CMK (cell line): ENCODE measurements at regions not wholly inside any gene's neighbourhood (a gene's known extent, or its start where the extent isn't known, plus 50 kb on each side); places are given as distances from the start of the nearest gene placed in this dataset.
A peak's percentile ranks its signal among the peaks of the same experiment; 100 is the strongest.
"Not testable (repeated sequence)": the region's sequence is repeated elsewhere in the genome, so short reads cannot be mapped to it uniquely, and the experiment has no call there.

Experiments
- DNase-seq: peaks from one replicate; pipeline ENCODE4 v3.0.0-alpha.2; 2010; ENCODE audit warnings: low read depth

- DNase-seq = no peak
These were observed 57.6 kb downstream of the JRKL start for GRCh38 chr11:96447208-96448110.

DNA sequence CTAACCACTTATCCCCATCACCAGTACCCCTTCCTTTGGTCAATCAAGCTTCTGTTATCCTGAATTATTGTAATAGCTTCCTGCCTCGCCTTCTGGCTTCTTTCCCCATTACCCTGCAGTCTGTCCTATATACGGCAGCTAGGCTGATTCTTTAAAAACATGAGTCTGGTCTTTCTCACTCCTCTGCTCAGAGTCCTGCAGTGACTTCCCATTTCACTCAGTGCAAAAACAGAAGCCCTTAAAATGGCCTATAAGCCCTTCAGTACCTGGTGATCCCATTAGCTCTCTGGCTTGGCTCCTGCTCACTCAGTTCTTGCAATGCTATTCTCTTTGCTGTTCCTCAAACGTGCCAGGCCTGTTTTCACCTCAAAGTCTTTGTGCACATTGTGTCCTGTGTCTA is 58.4 kb downstream of the JRKL start:
- DNase-seq = no peak

DNA sequence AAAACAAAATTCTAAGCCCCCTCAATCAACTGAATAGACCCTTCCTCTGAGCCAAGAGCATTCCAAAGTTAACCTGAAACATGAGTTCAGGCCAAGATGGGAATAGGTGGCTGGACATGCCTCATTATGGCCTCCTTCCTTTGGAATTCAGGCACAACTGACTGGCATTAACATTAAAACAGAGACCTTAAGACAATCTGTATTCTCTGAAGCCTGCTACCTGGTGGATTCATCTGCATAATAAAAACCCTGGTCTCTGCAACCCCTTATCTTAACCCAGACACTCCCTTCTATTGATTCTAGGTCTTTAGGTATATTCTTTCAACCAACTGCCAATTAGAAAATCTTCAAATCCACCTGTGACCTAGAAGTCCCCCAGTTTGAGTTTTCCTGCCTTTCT is 66.3 kb downstream of the JRKL start:
- DNase-seq = no peak

- no peak for DNase-seq
These were observed 69.9 kb downstream of the JRKL start for GRCh38 chr11:96459751-96460150.

DNA sequence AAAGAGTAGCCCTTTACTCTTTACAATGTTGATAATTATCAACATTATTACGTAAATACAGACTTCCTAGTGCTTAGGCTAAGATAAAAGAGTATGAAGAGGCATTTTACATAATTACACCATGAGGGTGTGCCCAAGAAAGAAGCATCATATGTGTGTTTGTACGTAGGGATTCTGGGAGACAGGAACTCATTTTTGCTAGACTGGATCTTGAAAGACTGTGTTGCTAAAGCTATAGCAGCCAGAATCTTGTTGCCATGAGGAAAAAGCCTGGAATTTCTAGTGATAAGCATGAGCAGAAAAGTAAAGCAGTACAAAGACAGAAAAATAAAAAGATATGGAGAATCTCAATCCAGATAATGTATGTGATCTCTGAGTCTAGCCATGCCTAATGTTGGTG is 72.1 kb downstream of the JRKL start:
- DNase-seq = no peak

DNA sequence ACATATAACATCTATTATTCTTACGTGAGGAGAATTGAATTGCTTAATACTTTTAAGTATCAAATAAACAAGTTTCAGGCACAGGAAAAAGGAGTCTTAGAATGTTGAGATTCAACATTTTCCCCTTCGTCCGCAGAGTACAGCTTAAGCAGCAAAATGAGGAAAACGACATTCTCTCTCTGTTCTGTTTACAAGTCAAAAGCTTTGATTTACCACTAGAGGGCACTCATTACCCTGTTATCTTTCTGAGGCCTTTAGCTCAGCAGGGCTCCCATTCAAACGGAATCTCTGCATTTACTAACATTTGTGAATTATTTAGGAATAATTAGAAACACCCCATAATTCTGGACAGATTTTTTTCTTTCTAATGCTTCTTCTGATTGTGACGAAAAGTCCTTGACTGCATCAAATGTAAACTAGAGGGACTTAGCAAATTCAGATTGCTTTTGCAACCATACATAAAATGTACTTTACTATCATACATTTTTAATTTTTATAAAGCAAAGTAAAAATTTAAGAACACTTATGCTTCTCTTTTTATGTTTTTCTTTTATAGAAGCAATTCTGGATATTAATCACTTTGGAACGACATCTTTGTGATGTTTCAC is 75.0 kb downstream of the JRKL start:
- DNase-seq = peak; percentile 52

- DNase-seq = no peak
These were observed 75.7 kb downstream of the JRKL start for GRCh38 chr11:96465512-96465911.

DNA sequence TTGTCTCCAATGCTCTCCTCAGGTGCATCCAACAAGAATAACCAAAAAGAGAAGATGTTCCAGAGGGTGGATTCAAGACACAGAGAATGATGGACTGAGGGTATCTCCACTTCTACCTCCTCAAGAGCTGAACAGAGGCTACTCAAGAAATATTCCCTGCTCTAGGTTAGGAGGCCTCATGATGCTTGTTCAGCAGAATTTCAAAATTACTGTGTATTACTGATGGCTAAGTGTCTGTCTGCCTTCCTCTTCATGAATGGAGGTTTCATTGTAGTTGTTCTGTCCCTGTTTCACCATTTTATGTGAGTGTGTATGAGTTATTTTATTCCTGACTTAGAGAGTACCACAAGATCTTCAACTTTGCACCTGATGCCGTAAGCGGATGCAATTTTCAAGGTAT is 76.8 kb downstream of the JRKL start:
- no peak for DNase-seq

DNA sequence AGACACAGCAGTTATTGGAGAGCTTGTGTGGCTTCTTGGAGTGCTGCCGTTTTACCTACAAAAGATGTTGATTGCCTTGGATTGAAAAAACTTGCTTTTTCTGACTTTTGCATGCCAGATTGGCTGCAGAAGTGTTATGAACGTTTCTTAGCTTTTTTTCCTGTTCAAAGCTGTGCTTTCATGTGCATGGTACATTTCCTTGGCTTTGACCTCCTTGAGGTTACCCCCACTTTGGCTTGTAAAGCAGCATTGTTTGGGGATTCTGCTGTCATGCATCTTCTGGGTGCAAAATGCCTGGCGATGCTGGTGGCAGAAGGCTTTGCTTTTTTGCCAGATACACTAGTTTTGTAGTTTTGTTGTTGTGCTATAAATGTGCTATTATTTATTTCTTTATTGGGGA is 80.0 kb downstream of the JRKL start:
- DNase-seq = no peak

- DNase-seq = no peak
These were observed 80.7 kb downstream of the JRKL start for GRCh38 chr11:96470521-96470920.

DNA sequence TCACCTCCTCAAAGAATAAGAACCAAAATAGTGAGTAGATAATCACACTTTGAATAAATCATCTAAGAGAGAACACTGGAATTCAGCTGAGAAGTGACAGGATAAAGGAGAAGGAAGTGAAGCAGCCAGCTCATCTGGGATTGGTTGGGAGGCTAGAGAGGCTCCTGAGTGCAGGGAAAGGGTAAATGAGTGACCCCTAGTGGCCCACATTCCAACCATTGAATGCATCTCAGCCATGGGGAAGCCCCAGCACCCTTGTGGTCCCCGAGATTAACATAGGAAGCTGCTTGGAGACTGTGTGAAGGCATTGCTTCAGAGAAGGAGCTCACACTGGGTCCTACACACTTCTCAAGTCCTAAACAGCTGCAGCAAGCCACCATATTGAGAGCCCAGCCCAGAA is 82.3 kb downstream of the JRKL start:
- DNase-seq = no peak

DNA sequence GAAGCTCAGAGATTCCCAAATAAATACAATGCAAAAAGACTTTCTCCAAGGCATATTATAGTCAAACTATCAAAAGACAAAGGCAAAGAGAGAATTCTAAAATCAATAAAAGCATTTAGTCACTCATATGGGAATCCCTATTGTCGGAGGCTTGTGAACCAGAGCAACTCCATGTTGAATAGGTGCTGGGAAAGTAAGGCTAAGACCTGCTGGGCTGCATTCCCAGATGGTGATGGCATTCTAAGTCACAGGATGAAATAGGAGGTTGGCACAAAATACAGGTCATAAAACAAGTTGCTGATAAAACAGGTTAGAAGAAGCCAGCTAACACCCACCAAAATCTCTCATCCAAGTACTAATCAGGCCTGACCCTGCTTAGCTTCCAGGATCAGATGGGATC is 84.5 kb downstream of the JRKL start:
- DNase-seq = no peak

DNA sequence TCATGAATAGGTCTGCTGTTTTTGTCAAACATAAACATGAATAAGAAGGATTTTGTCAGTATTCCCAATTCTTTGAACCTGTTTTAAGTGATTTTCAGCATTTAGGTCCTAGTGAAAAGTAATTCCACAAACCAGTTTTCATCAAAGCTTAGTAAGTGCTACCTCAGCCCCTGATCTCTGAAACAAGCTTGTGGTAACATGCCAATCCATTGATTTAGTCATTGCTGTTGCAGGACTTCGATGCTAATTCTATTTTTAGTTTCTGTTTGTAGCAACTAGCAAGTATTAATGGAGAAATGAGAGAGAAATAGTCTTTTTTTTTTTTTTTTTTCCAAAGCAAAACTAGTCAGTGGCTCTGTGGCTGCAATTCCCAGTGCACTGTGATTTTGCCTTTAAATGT is 91.4 kb downstream of the JRKL start:
- no peak for DNase-seq

DNA sequence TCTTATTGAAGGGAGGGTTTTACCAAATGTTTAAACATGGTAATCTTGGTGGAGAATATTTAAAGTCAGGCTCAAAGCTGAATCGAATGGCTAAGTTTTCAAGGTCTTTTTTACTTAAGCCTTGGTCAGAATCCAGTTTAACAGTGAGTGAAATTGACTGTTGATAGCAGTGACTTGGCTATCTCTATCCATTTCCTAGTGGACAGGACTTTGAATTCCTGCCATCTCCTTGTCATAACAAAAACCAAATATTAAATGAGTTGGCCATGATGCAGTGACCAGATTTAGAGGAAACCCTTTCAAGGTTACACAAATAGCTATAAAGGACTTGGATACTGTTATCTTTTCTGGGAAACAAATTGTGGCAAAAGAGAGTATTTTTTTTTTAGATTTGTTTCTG is 92.0 kb downstream of the JRKL start:
- DNase-seq = no peak

DNA sequence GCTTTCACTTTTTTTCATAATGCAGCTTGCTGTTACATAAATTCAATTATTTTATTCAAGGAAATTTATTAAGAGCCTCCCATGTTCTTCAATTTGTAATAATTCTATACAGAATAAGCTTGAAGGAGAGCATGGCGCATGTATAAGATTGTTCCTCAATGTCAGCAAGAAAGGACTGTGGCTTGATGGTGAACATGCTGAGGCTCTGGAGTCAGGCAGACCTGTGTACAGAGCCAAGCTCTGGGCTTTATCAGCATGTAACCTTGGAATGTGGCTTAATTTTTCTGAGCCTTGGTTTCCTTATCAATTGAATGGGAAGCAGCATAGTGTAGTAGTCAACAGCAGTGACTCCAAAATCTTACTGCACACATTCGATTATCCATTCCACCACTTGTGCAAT is 92.4 kb downstream of the JRKL start:
- DNase-seq = no peak

DNA sequence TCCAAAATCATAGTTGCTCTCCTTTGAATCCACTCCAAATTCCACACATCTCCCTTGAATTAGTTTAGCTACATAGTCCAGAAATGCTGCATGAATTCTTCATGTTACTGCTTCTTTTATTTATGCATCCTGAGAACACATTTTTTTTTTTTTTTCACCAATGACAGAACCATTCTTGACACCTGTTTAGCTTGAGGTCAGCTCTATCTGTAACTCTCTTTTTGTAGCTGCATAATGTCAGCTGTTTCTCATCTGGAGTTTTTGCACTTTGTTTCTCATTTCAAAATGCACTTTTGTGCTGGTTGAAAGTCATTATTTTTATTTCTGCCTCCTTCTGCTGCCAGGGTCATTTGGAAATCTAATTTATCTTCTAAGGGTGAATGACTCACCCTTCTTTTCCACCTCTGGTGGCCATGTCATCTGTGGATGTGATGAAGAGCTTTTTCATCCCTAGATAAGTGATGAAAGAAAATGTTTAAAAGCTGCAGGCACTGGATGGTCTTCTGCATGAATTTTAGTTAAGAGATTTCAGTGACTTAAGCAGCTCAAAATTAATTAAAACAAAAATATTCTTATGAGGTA is 93.7 kb downstream of the JRKL start:
- no peak for DNase-seq

- no peak for DNase-seq
These were observed 94.5 kb downstream of the JRKL start for GRCh38 chr11:96484361-96484760.

DNA sequence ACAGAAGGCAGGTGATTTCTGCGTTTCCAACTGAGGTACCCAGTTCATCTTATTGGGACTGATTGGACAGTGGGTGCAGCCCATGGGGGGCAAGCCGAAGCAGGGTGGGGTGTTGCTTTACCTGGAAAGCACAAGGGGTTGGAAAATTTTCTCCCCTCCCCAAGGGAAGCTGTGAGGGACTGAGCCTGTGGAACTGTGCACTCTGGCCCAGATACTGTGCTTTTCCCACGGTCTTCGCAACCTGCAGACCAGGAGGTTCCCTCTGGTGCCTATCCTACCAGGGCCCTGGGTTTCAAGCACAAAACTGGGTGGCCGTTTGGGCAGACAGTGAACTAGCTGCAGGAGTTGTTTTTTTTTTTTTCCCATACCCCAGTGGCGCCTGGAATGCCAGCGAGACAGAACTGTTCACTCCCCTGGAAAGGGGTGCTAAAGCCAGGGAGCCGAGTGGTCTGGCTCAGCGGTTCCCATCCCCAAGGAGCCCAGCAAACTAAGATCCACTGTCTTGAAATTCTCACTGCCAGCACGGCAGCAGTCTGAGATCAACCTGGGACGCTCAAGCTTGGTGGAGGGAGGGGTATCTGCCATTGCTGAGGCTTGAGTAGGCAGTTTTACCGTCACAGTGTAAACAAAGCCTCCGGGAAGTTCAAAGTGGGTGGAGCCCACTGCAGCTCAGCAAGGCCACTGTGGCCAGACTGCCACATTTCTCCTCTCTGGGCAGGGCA is 97.2 kb downstream of the JRKL start:
- DNase-seq = no peak

GRCh38 chr11:96488911-96489310 is 99.1 kb downstream of the JRKL start:
- not testable (repeated sequence) for DNase-seq

- no peak for DNase-seq
These were observed 110.6 kb downstream of the JRKL start for GRCh38 chr11:96500440-96500839.

GRCh38 chr11:96506041-96506440 is 116.2 kb downstream of the JRKL start:
- DNase-seq = no peak

GRCh38 chr11:96506953-96507354 is 117.1 kb downstream of the JRKL start:
- DNase-seq = peak; percentile 42

- DNase-seq = no peak
These were observed 119.0 kb downstream of the JRKL start for GRCh38 chr11:96508861-96509260.
